OCI-LY7 (cell line): ENCODE measurements at regions not wholly inside any gene's neighbourhood (a gene's known extent, or its start where the extent isn't known, plus 50 kb on each side); places are given as distances from the start of the nearest gene placed in this dataset.

Source experiments
- BruUV-seq: library from RNA; stranded (reverse); fragments of 400-500 nt; replicated peaks from 2 replicates; lab custom pipeline; 2021; lab: Mats Ljungman, UMichigan
- CTCF ChIA-PET: fragments of 300-600 bp; sonication (Branson Sonifier 250); formaldehyde crosslinking; loops from one replicate; lab custom pipeline; 2022; ENCODE audit warnings: antibody characterized with exemption; ENCODE audit not compliant: unreplicated experiment; lab: Charles Lee
- POLR2A ChIA-PET: fragments of 300-600 bp; sonication (Branson Sonifier 250); formaldehyde crosslinking; loops from one replicate; lab custom pipeline; 2022; ENCODE audit warnings: antibody characterized with exemption; lab: Charles Lee
- DNase-seq: peaks from one replicate; pipeline ENCODE4 v3.0.0-alpha.2; 2015; ENCODE audit warnings: low spot score
- H2AFZ ChIP-seq: fragments of 200-600 bp; sonication (generic), shearing (Covaris generic); 2 replicates; pipeline ENCODE4 v1.6.1; 2014; ENCODE audit warnings: mild to moderate bottlenecking, antibody characterized with exemption, low read length, moderate library complexity
- H3K27ac ChIP-seq: fragments of 200-600 bp; sonication (generic); 2 replicates; pipeline ENCODE4 v1.5.1; 2014; ENCODE audit warnings: mixed run types, low read depth, mild to moderate bottlenecking, moderate library complexity, low read length, inconsistent platforms; ENCODE audit not compliant: poor library complexity, severe bottlenecking
- H3K36me3 ChIP-seq: fragments of 200-600 bp; sonication (generic); 2 replicates; pipeline ENCODE4 v1.6.1; 2014; ENCODE audit warnings: mild to moderate bottlenecking, antibody characterized with exemption, low read length, moderate library complexity, mixed read lengths; ENCODE audit not compliant: insufficient read depth
- H3K4me1 ChIP-seq: fragments of 200-600 bp; sonication (generic); 2 replicates; pipeline ENCODE4 v1.5.1; 2014; ENCODE audit warnings: mild to moderate bottlenecking, low read length; ENCODE audit not compliant: insufficient read depth, poor library complexity, severe bottlenecking
- H3K4me2 ChIP-seq: fragments of 200-600 bp; sonication (generic); 2 replicates; pipeline ENCODE4 v1.6.1; 2014; ENCODE audit warnings: mild to moderate bottlenecking, low read length
- H3K4me3 ChIP-seq: fragments of 200-600 bp; sonication (generic); 2 replicates; pipeline ENCODE4 v1.5.1; 2014; ENCODE audit warnings: mild to moderate bottlenecking, low read depth, low read length; ENCODE audit not compliant: poor library complexity, severe bottlenecking
- H3K79me2 ChIP-seq: fragments of 200-600 bp; sonication (generic); 2 replicates; pipeline ENCODE4 v1.6.1; 2016; ENCODE audit warnings: low read depth, mild to moderate bottlenecking, low read length, moderate library complexity, mixed read lengths; ENCODE audit not compliant: insufficient read depth
- H3K9me2 ChIP-seq: fragments of 200-600 bp; sonication (generic); 2 replicates; pipeline ENCODE4 v1.6.1; 2016; ENCODE audit warnings: mild to moderate bottlenecking, low read length, mixed read lengths; ENCODE audit not compliant: insufficient read depth
- H3K9me3 ChIP-seq: fragments of 200-600 bp; sonication (generic); 2 replicates; pipeline ENCODE4 v1.6.1; 2014; ENCODE audit warnings: mild to moderate bottlenecking, mixed run types, low read length, mixed read lengths
- H4K20me1 ChIP-seq: fragments of 200-600 bp; sonication (generic); 2 replicates; pipeline ENCODE4 v1.6.1; 2014; ENCODE audit warnings: mild to moderate bottlenecking, antibody characterized with exemption, low read length, moderate library complexity, mixed read lengths; ENCODE audit not compliant: insufficient read depth
- CTCF ChIP-seq: fragments of 200-600 bp; sonication (generic); conservative IDR thresholded peaks from 2 replicates; pipeline ENCODE4 v1.5.1; 2014; ENCODE audit warnings: mild to moderate bottlenecking, antibody characterized with exemption, low read length, moderate library complexity, mixed read lengths
- EZH2phosphoT487 ChIP-seq: fragments of 200-600 bp; sonication (generic); IDR thresholded peaks from 2 replicates; pipeline ENCODE4 v1.6.1; 2018; ENCODE audit warnings: low read depth, borderline replicate concordance, mild to moderate bottlenecking, mixed run types, antibody characterized with exemption, low read length, moderate library complexity, mixed read lengths
- intact Hi-C: fragments of 100-400 bp; cut with micrococcal nuclease; formaldehyde crosslinking; loops from one replicate; pipeline ENCODE4 v1.10.0; 2022; ENCODE audit not compliant: unreplicated experiment

DNA sequence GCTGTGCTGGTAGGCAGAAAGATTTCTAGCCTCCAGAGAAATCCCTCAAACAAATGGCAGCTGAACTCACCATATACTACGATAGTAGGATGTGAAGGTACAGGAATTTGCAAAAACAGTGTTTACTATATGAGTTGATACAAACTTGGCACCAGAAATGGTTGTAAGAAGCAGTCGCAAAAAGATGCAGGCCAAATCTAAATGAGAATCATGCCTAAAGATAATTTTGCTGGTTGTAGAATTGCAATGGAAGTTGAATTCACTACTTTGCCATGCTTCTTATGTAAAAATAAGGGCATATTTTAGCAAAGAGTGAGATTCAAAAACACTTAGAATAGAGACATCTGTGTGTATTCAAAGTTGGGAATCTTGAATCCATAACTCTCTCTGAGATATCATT, 924.7 kb downstream of the SUCLG1 start:
- no peak for DNase-seq
- Histone ChIP-seq H3K79me2 (no peaks in the 10 kb centered on the region), H3K9me2 (no peaks in the 10 kb centered on the region), H3K4me3 (no peak overlapping the region), H2AFZ (no peak overlapping the region), H3K9me3 (no peaks in the 10 kb centered on the region), H3K4me2 (no peak overlapping the region), H4K20me1 (no peaks in the 10 kb centered on the region), H3K27ac (no peak overlapping the region), H3K36me3 (no peaks in the 10 kb centered on the region), H3K4me1 (no peaks in the 10 kb centered on the region)
- intact Hi-C loops: no loop called here
- ChIA-PET CTCF (no interaction called here), POLR2A (no interaction called here)
- no peak for TF ChIP-seq EZH2phosphoT487
- no peak for TF ChIP-seq CTCF
- BruUV-seq: no TSS peak

GRCh38 chr2:83531206-83531826, 927.8 kb downstream of the SUCLG1 start:
- H3K9me3 ChIP-seq: no peaks in the 10 kb centered on the region
- H2AFZ ChIP-seq: no peak overlapping the region
- ChIA-PET POLR2A (interaction anchor here (0.7 kb wide), 1 partner anchor 8 kb away, joined by 3 read pairs; no protein-coding TSS in a partner anchor), CTCF (no interaction called here)
- H3K4me1 ChIP-seq: no peaks in the 10 kb centered on the region
- H3K4me3 ChIP-seq: no peak overlapping the region
- DNase-seq: no peak
- no peaks in the 10 kb centered on the region for H4K20me1 ChIP-seq
- BruUV-seq: no TSS peak
- H3K36me3 ChIP-seq: no peaks in the 10 kb centered on the region
- H3K79me2 ChIP-seq: no peaks in the 10 kb centered on the region
- no peaks in the 10 kb centered on the region for H3K9me2 ChIP-seq
- TF ChIP-seq EZH2phosphoT487: no peak
- TF ChIP-seq CTCF: no peak
- intact Hi-C loops: no loop called here
- H3K4me2 ChIP-seq: no peak overlapping the region
- no peak overlapping the region for H3K27ac ChIP-seq

DNA sequence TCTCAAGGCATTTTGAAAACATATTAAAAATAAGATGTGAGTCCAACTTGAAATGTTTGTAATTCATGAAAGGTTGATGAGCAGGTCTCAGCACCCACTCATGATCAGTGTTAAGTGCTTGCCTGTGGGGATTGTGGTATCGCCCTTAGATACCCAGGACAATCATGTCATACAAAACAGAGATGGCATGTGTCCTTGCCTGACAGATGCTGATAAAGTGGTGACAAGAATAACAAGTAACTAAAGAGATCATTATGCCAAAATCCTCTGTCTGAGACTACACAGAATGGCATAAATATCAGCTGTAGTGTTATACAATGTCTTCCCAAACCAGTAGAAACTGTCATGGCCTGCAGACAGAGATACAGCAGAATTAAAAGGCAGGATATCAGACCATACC, 930.3 kb downstream of the SUCLG1 start:
- Histone ChIP-seq H3K27ac (no peak overlapping the region), H3K79me2 (no peaks in the 10 kb centered on the region), H3K9me2 (no peaks in the 10 kb centered on the region), H3K9me3 (no peaks in the 10 kb centered on the region), H3K4me2 (no peak overlapping the region), H4K20me1 (no peaks in the 10 kb centered on the region), H2AFZ (no peak overlapping the region), H3K4me3 (no peak overlapping the region), H3K36me3 (no peaks in the 10 kb centered on the region), H3K4me1 (no peaks in the 10 kb centered on the region)
- no peak for TF ChIP-seq EZH2phosphoT487
- TF ChIP-seq CTCF: no peak
- no TSS peak for BruUV-seq
- CTCF ChIA-PET: no interaction called here
- no peak for DNase-seq
- intact Hi-C loops: no loop called here
- POLR2A ChIA-PET: interaction anchor here (0.6 kb wide), 1 partner anchor 160 kb away, joined by 4 read pairs; no protein-coding TSS in a partner anchor
